HCT116 (cell line): ENCODE measurements at regions not wholly inside any gene's neighbourhood (a gene's known extent, or its start where the extent isn't known, plus 50 kb on each side); places are given as distances from the start of the nearest gene placed in this dataset.

Experiments used
- ATAC-seq: fragments of 200-7000 bp; cut with Tn5 transposase; 2 replicates; pipeline ENCODE4 v1.9.1; 2020; ENCODE audit warnings: mild to moderate bottlenecking, moderate library complexity
- BruUV-seq: library from RNA; stranded (reverse); fragments of 400-500 nt; replicated peaks from 2 replicates; lab custom pipeline; 2021; lab: Mats Ljungman, UMichigan
- CTCF ChIA-PET: fragments of 300-600 bp; sonication (Branson Sonifier 250); formaldehyde crosslinking; loops from one replicate; lab custom pipeline; 2021; ENCODE audit warnings: antibody characterized with exemption; lab: Charles Lee
- POLR2A ChIA-PET: fragments of 300-600, 350-600 bp; sonication (Branson Sonifier 250); formaldehyde crosslinking; loops from one replicate; lab custom pipeline; 2021; ENCODE audit warnings: antibody characterized with exemption; lab: Charles Lee
- RAD21 ChIA-PET, 2 experiments: fragments of 300-600 bp; sonication (Branson Sonifier 250); formaldehyde crosslinking; loops; one replicate each; lab custom pipeline; 2023; ENCODE audit warnings: low total read pairs in 2 of 2; ENCODE audit not compliant: uncharacterized antibody in 2 of 2, unreplicated experiment in 2 of 2, low non-redundant PET in 1 of 2; lab: Charles Lee
- DNase-seq: peaks from one replicate; pipeline ENCODE4 v3.0.0-alpha.2; 2010; ENCODE audit warnings: low read depth, low spot score
- H2AFZ ChIP-seq: fragments of 200-600 bp; shearing (Covaris generic), sonication (generic); 2 replicates; pipeline ENCODE4 v1.6.1; 2017; ENCODE audit warnings: low read depth, mixed run types, mixed read lengths, antibody characterized with exemption, low read length; ENCODE audit not compliant: poor library complexity, severe bottlenecking
- H3K27ac ChIP-seq: 2 replicates; pipeline ENCODE4 v1.5.1; 2012; ENCODE audit warnings: low read depth, low read length
- H3K27me3 ChIP-seq: fragments of 200-600 bp; sonication (generic); 2 replicates; pipeline ENCODE4 v1.6.1; 2016; ENCODE audit warnings: mixed run types, low read length, mixed read lengths; ENCODE audit not compliant: insufficient read depth
- H3K36me3 ChIP-seq, 2 experiments: fragments of 200-500 bp in 1 of 2; fragments of 200-600 bp in 1 of 2; sonication (Bioruptor generic) in 1 of 2; sonication (generic) in 1 of 2; 2 replicates each; pipeline versions ENCODE4 v1.5.1 to v1.6.1; 2014 to 2016; ENCODE audit warnings: low read length in 2 of 2, inconsistent platforms in 1 of 2, mixed read lengths in 1 of 2, mixed run types in 1 of 2; ENCODE audit not compliant: insufficient read depth in 2 of 2, control insufficient read depth in 1 of 2
- H3K4me1 ChIP-seq, 2 experiments: fragments of 200-600 bp in 1 of 2; sonication (generic) in 1 of 2; 2 replicates each; pipeline versions ENCODE4 v1.5.1 to v1.6.1; 2012 to 2017; ENCODE audit warnings: low read length in 2 of 2, inconsistent platforms in 1 of 2, mild to moderate bottlenecking in 1 of 2, mixed read lengths in 1 of 2, mixed run types in 1 of 2, moderate library complexity in 1 of 2; ENCODE audit not compliant: insufficient read depth in 2 of 2, control insufficient read depth in 1 of 2
- H3K4me2 ChIP-seq: fragments of 200-600 bp; sonication (generic); 2 replicates; pipeline ENCODE4 v1.6.1; 2017; ENCODE audit warnings: mixed run types, low read length, mixed read lengths
- H3K4me3 ChIP-seq, 2 experiments: fragments of 200-600 bp in 1 of 2; sonication (generic) in 1 of 2; replicated peaks in 1 of 2; 2 replicates each; pipeline ENCODE4 v1.5.1; 2011 to 2016; ENCODE audit warnings: low read length in 2 of 2, control low read depth in 1 of 2, low read depth in 1 of 2, mild to moderate bottlenecking in 1 of 2, mixed read lengths in 1 of 2, mixed run types in 1 of 2
- H3K79me2 ChIP-seq: fragments of 200-600 bp; sonication (generic); 2 replicates; pipeline ENCODE4 v1.6.1; 2017; ENCODE audit warnings: mild to moderate bottlenecking, mixed run types, low read length, moderate library complexity, mixed read lengths; ENCODE audit not compliant: insufficient read depth
- H3K9ac ChIP-seq: fragments of 200-600 bp; sonication (generic); 2 replicates; pipeline ENCODE4 v1.6.1; 2016; ENCODE audit warnings: low read length, mixed read lengths
- H3K9me2 ChIP-seq: fragments of 200-600 bp; sonication (generic), shearing (Covaris generic); 2 replicates; pipeline ENCODE4 v1.6.1; 2017; ENCODE audit warnings: mixed run types, mild to moderate bottlenecking, moderate library complexity; ENCODE audit not compliant: insufficient read depth
- H3K9me3 ChIP-seq, 2 experiments: fragments of 200-500 bp in 1 of 2; fragments of 200-600 bp in 1 of 2; sonication (Bioruptor generic) in 1 of 2; sonication (generic) in 1 of 2; 2 replicates each; pipeline ENCODE4 v1.6.1; 2014 to 2017; ENCODE audit warnings: low read length in 2 of 2, mixed read lengths in 2 of 2, inconsistent platforms in 1 of 2, low read depth in 1 of 2, mild to moderate bottlenecking in 1 of 2, mixed run types in 1 of 2, moderate library complexity in 1 of 2; ENCODE audit not compliant: control insufficient read depth in 1 of 2, insufficient read depth in 1 of 2
- H4K20me1 ChIP-seq: fragments of 200-600 bp; sonication (generic), shearing (Covaris generic); 2 replicates; pipeline ENCODE4 v1.6.1; 2017; ENCODE audit warnings: mixed run types, mild to moderate bottlenecking, moderate library complexity; ENCODE audit not compliant: insufficient read depth
- ATF3 ChIP-seq: IDR thresholded peaks from 2 replicates; pipeline ENCODE4 v1.6.1; 2012
- CTCF ChIP-seq, 3 experiments: fragments of 200-600 bp in 1 of 3; sonication (generic) in 1 of 3; IDR thresholded peaks in 2 of 3; conservative IDR thresholded peaks in 1 of 3; 2 replicates each; pipeline ENCODE4 v1.5.1; 2012 to 2017; ENCODE audit warnings: low read depth in 2 of 3, low read length in 2 of 3, antibody characterized with exemption in 1 of 3, borderline replicate concordance in 1 of 3, control low read depth in 1 of 3, mild to moderate bottlenecking in 1 of 3, mixed read lengths in 1 of 3, mixed run types in 1 of 3, moderate library complexity in 1 of 3; ENCODE audit not compliant: insufficient read depth in 1 of 3
- ELF1 ChIP-seq: IDR thresholded peaks from 2 replicates; pipeline ENCODE4 v1.6.1; 2012; ENCODE audit warnings: low read depth, borderline replicate concordance
- POLR2A ChIP-seq: IDR thresholded peaks from 2 replicates; pipeline ENCODE4 v1.7.0; 2011; ENCODE audit warnings: borderline replicate concordance; ENCODE audit not compliant: insufficient read depth, insufficient read length; ENCODE audit errors: extremely low read depth
- POLR2AphosphoS5 ChIP-seq: IDR thresholded peaks from 2 replicates; pipeline ENCODE4 v1.6.1; 2011; ENCODE audit warnings: mild to moderate bottlenecking, low read depth, low read length, moderate library complexity
- RAD21 ChIP-seq: IDR thresholded peaks from 2 replicates; pipeline ENCODE4 v1.6.1; 2012; ENCODE audit warnings: low read depth, mild to moderate bottlenecking
- SP1 ChIP-seq: IDR thresholded peaks from 2 replicates; pipeline ENCODE4 v1.6.1; 2012; ENCODE audit warnings: low read depth
- SRF ChIP-seq: IDR thresholded peaks from 2 replicates; pipeline ENCODE4 v1.6.1; 2012; ENCODE audit warnings: low read depth
- ZFX ChIP-seq: fragments of 450-650 bp; IDR thresholded peaks from 2 replicates; pipeline ENCODE4 v1.6.1; 2017
- ZNF274 ChIP-seq: fragments of 200-500 bp; sonication (Bioruptor generic); IDR thresholded peaks from 2 replicates; pipeline ENCODE4 v1.6.1; 2014; ENCODE audit warnings: mild to moderate bottlenecking, low read depth, low read length, inconsistent platforms
- intact Hi-C: fragments of 100-400 bp; cut with micrococcal nuclease; formaldehyde crosslinking; loops from 2 replicates; pipeline ENCODE4 v1.10.0; 2022

- CTCF ChIA-PET = no interaction called here
- ATAC-seq = no peak
- Histone ChIP-seq H3K27ac (no peak overlapping the region), H3K9ac (no peak overlapping the region), H2AFZ (no peak overlapping the region), H4K20me1 (no peaks in the 10 kb centered on the region), H3K4me3 (no peak overlapping the region), H3K9me2 (no peaks in the 10 kb centered on the region), H3K9me3 (no peaks in the 10 kb centered on the region)
- intact Hi-C loops = no loop called here
- TF ChIP-seq SP1 = no peak
- no peak for TF ChIP-seq ELF1
- no peak for TF ChIP-seq SRF
- no peak for TF ChIP-seq POLR2A
- TF ChIP-seq CTCF (IDR thresholded peaks at IDR 0.05 in 2 of 3, conservative IDR thresholded peaks at IDR 0.05 in 1 of 3; ENCODE audit: borderline replicate concordance in 1 of 3, insufficient read depth in 1 of 3, low read depth in 2 of 3, low read length in 2 of 3) = no peak
- TF ChIP-seq ZNF274 = no peak
- TF ChIP-seq RAD21 = no peak
- no peak for TF ChIP-seq ATF3
- TF ChIP-seq POLR2AphosphoS5 = no peak
- no peak for TF ChIP-seq ZFX
- TF ChIP-seq, all 23 proteins: peak for 0
- no peaks in the 10 kb centered on the region for H3K36me3 ChIP-seq
- DNase-seq = no peak
- ChIA-PET RAD21 (no interaction called here), POLR2A (no interaction called here)
- H3K4me1 ChIP-seq = no peaks in the 10 kb centered on the region
- BruUV-seq = no TSS peak
- H3K4me2 ChIP-seq = no peak overlapping the region
- no peaks in the 10 kb centered on the region for H3K79me2 ChIP-seq
- no peaks in the 10 kb centered on the region for H3K27me3 ChIP-seq
These were observed 160.8 kb downstream of the FTCDNL1 start for GRCh38 chr2:199690225-199690624.
